HFF-Myc (cell line): ENCODE measurements at regions not wholly inside any gene's neighbourhood (a gene's known extent, or its start where the extent isn't known, plus 50 kb on each side); places are given as distances from the start of the nearest gene placed in this dataset.
A peak's percentile ranks its signal among the peaks of the same experiment; 100 is the strongest.

Experiments used
- DNase-seq: peaks from one replicate; pipeline ENCODE4 v3.0.0-alpha.2; 2011; ENCODE audit warnings: low read depth; ENCODE audit errors: extremely low read depth
- H3K4me3 ChIP-seq: replicated peaks from 2 replicates; pipeline ENCODE4 v1.5.1; 2011; ENCODE audit warnings: low read depth, mild to moderate bottlenecking, control low read depth, low read length
- TF ChIP-seq, protein P1 (sequence below): IDR thresholded peaks from 2 replicates; pipeline ENCODE4 v1.5.1; 2012; ENCODE audit warnings: mild to moderate bottlenecking, low read depth, low read length, control low read depth; ENCODE audit errors: missing control alignments

DNA sequence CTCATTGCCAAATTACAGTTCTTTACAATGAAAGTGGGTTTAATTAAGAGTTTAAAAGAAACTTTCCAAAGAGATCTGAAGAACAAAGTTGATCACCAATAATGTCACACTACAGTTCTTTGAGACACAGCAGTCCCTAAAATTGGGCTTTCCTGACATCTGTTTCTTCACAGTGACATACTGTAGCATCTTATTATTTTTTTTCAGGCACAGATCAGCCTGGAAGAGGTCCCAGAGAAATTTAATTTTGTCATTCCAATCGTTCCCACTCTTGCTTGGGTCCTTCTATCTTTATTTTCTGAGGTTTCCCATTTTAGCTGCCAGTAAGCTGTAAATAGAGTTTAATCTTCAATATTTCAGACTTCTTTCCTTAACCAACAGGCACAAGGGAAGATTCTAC, 143.1 kb upstream of the FRMPD4 start:
- no peak for DNase-seq
- no peak overlapping the region for H3K4me3 ChIP-seq

DNA sequence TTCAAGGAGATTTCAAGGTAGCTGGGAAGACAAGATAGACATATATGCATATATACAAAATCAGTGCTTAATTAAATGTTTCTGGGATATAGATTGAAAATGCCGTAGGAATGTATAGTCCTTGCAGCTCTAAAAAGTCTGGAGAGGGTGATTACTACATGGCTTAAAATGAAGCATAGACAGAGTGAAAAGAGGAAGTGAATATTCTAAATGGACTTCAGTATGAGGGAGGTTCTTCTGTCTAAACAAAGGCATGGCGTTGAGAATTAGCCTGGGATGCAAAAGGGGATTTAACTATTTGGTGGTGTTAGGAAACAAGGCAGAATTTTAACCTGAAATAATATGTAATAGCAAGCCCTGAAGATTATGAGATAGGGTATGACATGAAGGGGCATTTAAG, 141.5 kb upstream of the FRMPD4 start:
- no peak overlapping the region for H3K4me3 ChIP-seq
- no peak for DNase-seq
- TF ChIP-seq, protein P1, sequence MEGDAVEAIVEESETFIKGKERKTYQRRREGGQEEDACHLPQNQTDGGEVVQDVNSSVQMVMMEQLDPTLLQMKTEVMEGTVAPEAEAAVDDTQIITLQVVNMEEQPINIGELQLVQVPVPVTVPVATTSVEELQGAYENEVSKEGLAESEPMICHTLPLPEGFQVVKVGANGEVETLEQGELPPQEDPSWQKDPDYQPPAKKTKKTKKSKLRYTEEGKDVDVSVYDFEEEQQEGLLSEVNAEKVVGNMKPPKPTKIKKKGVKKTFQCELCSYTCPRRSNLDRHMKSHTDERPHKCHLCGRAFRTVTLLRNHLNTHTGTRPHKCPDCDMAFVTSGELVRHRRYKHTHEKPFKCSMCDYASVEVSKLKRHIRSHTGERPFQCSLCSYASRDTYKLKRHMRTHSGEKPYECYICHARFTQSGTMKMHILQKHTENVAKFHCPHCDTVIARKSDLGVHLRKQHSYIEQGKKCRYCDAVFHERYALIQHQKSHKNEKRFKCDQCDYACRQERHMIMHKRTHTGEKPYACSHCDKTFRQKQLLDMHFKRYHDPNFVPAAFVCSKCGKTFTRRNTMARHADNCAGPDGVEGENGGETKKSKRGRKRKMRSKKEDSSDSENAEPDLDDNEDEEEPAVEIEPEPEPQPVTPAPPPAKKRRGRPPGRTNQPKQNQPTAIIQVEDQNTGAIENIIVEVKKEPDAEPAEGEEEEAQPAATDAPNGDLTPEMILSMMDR: no peak

More for the DNA sequence above, 143.1 kb upstream of the FRMPD4 start:
- TF ChIP-seq, protein P1: no peak

DNA sequence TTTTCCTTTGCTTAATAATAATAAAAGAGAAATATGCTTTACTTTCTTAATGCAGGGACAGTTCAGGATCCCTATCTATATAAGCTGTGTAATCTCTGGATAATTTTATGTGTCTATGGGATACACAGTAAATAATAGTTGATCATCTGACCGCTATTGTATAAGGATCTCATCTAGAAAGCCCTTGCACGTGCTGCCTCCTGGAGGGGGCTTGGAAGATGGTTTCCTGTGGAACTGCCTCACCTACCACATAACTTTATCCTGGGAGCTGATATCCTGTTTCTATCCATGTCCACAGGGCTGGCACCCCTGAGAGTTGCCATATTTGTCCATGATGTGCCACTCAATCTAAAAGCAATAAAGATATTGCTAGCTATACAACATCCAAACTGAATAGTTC, 139.3 kb upstream of the FRMPD4 start:
- no peak overlapping the region for H3K4me3 ChIP-seq
- TF ChIP-seq, protein P1: no peak
- no peak for DNase-seq

DNA sequence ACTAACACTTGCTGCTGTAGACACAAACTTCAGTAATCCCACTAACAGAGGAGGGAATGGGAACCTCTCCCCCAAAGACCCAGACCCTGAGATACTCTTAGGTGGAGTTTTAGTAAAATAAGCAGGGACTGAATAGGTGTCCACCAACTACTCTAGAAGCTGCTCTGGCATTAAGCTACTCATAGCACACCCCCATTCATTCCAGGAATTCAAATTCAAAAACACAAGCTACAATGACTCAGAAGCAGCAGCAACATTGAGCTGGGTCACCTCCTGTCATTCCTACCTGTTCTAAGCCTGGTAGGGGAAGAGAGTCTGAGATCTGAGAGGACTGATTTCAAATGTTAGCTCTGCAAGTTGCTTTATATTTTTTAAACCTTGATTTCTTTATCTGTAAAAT, 135.4 kb upstream of the FRMPD4 start:
- TF ChIP-seq, protein P1: no peak
- no peak overlapping the region for H3K4me3 ChIP-seq
- DNase-seq: no peak

DNA sequence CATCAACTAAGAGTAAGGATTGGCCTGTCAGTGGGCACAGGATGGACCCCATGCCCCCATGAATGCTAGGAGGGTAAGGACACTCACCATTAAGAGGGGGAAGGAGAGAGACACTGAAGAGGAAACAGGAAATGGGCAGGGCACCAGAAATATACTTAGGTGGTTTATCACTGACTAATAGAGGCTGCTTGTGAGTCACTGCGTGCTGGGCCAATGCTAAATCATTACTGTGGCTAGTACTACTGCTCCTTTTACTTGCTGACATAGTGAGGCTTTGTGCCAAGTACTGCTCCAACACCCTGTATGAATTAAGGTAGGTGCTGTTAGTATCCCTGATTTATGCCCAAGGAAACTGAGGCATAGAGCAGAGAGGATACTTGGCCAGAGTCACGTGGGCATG, 130.4 kb upstream of the FRMPD4 start:
- H3K4me3 ChIP-seq: no peak overlapping the region
- TF ChIP-seq, protein P1: no peak
- peak; percentile 44 for DNase-seq

DNA sequence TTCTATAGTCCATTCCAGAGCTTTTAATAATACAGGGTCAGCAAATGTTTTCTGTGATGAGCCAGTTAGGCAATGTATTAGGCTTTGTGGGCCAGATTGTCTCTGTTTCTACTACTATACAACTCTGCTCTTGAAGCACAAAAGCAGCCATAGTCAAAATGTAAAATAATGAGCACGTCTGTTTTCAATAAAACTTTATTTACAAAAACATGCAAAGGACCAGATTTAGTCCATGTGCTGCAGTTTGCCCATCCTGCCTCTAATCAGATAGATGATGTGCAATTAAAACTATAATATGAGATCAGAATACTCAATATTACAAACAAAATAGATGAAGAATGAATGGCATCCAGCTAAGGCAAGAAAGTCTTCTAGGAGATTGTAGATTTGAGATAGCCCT, 127.8 kb upstream of the FRMPD4 start:
- TF ChIP-seq, protein P1: no peak
- no peak for DNase-seq
- no peak overlapping the region for H3K4me3 ChIP-seq

DNA sequence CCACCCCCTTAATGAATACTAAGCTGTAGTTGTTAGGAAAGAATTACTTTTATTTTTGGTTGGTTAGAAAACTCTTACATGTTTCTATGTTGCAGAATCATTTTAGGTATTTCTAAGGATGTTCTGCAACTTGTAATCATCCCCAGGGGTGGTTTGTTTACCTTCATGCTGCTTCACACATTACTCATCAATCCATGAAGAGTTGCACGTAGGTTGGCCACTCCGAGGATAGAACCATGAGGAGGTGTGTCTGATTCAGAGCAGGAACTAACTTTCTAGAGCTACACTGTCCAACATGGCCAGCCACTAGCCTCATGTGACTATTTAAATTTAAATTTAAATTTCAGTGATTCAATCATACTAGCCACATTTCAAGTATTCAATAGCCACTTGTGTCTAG, 127.2 kb upstream of the FRMPD4 start:
- no peak for DNase-seq
- H3K4me3 ChIP-seq: no peak overlapping the region
- TF ChIP-seq, protein P1: no peak
